ENCODE measurements at regions not wholly inside any gene's neighbourhood (a gene's known extent, or its start where the extent isn't known, plus 50 kb on each side); places are given as distances from the start of the nearest gene placed in this dataset.

DNA sequence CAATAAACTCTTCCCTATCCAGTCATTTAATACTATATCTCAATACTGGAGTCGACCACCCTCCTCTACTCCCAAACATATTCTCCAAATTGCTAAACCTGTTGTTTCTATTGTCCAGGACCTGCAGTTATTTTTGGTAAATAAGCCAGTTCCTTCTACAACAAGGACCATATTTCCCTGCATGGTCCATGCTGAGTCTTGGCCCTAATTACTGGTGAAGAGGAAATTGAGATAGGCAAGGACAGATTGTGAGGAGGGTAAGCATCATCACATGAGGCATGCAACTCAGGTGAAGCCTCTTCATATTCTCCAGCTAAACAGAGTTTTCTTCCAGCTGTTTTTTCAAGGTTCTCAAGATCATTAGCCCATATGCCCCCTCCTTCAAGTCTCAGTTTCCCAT is 1193.6 kb downstream of the RAPGEF2 start:
- DNase-seq (ENCODE audit: extremely low read depth, low read depth) = no peak
- TF ChIP-seq, protein P1, sequence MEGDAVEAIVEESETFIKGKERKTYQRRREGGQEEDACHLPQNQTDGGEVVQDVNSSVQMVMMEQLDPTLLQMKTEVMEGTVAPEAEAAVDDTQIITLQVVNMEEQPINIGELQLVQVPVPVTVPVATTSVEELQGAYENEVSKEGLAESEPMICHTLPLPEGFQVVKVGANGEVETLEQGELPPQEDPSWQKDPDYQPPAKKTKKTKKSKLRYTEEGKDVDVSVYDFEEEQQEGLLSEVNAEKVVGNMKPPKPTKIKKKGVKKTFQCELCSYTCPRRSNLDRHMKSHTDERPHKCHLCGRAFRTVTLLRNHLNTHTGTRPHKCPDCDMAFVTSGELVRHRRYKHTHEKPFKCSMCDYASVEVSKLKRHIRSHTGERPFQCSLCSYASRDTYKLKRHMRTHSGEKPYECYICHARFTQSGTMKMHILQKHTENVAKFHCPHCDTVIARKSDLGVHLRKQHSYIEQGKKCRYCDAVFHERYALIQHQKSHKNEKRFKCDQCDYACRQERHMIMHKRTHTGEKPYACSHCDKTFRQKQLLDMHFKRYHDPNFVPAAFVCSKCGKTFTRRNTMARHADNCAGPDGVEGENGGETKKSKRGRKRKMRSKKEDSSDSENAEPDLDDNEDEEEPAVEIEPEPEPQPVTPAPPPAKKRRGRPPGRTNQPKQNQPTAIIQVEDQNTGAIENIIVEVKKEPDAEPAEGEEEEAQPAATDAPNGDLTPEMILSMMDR (IDR thresholded peaks at IDR 0.05; ENCODE audit: low read depth, low read length) = no peak

DNA sequence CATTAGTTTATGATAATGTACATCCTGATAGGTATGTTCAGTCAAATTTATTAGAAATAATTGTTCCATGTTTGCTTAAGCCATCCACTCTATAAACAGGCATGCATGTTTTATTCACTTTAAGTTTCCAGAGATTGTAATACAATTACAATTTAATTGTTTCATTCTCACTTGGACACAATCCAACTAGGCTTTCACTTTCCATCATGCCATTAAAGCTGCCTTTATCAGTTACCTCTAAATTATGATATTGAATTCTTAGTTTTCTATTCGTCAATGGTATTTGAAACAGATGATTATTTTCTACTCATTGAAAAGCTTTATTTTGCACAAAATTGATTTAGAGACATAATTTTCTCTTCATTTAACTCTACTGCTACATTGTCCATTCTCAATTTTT is 1196.3 kb downstream of the RAPGEF2 start:
- no peak for DNase-seq (ENCODE audit: extremely low read depth, low read depth)
- TF ChIP-seq, protein P1 (IDR thresholded peaks at IDR 0.05; ENCODE audit: low read depth, low read length) = no peak

DNA sequence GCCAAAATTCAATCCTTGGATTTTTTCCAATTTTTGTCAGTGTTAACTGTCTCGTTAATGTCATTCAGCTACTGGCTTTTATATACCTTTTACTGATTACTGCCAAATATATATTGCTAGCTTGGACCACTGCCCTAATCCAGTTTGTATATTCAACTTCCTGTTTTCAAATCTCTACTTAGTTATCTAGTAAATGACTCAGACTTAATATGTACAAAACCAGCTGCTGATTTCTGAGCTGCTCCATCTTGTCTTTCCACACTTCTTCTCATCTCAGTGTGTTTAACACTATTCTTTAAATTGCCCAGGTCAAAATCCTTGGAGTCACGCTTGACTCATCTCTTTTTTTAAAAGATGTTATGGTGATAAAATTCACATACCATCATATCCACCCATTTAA is 1196.7 kb downstream of the RAPGEF2 start:
- DNase-seq (ENCODE audit: extremely low read depth, low read depth) = no peak
- TF ChIP-seq, protein P1 (IDR thresholded peaks at IDR 0.05; ENCODE audit: low read depth, low read length) = no peak

DNA sequence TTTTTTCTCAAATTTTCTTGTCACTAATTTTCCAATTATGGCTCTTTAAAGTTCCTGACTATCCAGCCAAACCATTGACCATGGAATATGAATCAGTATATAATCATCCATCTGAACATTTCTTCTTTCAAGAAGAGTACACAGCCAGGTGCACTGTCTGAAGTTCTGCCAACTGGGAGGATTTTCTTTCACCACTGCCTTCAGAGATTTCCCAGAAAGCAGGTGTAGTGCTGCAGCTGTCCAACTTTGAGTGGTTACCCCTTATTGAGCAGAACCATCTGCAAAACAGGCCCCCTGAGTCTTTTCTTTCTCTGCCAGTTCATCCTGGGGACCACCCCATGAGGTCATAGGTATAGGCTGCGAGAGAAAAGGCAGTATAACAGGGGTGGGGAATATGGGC is 1213.2 kb downstream of the RAPGEF2 start:
- no peak for DNase-seq (ENCODE audit: extremely low read depth, low read depth)
- TF ChIP-seq, protein P1 (IDR thresholded peaks at IDR 0.05; ENCODE audit: low read depth, low read length) = no peak

DNA sequence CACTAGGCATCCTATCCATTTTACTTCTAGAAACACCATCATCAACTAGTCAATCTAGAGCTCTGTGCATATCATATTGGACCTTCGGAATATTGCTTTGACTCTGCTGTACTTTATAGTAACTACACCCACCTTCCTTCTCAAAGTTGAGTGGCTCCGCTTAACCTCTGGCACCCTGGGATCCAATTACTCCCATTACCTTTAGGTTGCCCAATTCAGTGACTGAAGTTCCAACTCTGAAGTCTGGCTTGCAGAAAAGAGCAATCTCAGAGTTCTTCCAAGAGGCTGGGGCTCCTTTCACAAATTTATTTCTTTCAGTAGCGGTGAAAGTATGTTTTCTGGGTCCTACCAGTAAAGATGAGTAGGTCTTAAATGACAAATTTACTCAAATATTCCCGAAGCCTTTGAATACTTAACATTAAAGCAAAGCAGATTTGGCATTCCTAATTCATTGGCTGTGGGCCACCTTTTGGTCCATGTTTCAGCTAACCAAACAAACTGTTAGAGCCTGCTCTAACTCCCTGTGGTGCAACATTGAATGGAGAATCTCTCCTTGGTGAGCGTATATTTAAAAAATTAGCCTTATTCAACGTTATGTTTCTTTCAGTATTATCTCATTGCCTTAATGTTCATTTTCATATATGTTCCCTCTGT is 1215.8 kb downstream of the RAPGEF2 start:
- TF ChIP-seq, protein P1 (IDR thresholded peaks at IDR 0.05; ENCODE audit: low read depth, low read length) = no peak
- no peak for DNase-seq (ENCODE audit: extremely low read depth, low read depth)

DNA sequence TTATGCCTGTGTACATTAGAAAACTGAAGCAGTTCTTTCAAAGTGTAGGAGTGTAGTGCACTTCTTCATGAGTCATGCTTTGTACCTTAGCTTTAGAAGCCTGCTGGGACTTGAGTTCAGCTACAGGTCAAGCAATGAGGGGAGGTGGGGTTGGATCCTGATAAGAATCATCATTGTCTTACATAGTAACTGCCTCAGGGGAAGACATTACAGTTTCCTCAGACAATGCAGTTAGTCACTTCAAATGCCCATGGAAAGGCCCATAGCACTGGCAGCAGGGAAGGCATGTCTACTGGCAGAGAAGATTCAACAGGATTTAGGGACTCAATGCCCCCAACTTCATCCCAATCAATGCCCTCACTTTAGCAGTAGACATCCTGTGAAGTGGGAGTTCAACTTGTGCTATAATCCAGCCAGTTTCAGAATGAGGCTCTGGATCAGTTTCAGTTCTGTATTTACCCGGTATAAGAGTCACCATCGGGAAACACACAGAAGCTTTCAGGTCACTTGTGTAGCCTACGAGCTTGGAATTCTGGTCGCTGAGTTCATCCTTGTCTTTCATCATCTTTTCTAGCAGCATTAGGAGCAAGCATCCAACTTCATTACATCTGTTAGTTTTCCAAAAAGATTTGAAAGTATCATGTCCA is 1216.5 kb downstream of the RAPGEF2 start:
- TF ChIP-seq, protein P1 (IDR thresholded peaks at IDR 0.05; ENCODE audit: low read depth, low read length) = no peak
- DNase-seq (ENCODE audit: extremely low read depth, low read depth) = no peak

DNA sequence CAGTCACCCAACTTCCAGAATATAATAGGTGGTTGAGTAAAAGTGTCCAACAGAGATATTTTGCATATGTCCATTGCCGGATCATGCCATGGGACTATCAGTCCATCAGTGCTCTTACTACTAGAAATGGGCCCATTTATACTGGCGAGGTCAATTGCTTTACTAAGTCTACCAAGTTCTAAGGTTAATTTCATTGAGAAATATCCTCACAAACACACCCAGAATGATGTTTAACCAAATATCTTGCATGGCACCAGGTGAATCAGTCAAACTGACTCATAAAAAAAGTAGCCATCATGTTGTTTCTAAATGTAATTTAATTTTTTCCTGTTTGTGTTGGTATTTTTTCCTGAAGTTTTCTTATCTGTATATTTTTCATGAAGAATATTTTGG is 1217.0 kb downstream of the RAPGEF2 start:
- TF ChIP-seq, protein P1 (IDR thresholded peaks at IDR 0.05; ENCODE audit: low read depth, low read length) = no peak
- no peak for DNase-seq (ENCODE audit: extremely low read depth, low read depth)

Data from AG09319 (cell line).